ENCODE measurements at regions not wholly inside any gene's neighbourhood (a gene's known extent, or its start where the extent isn't known, plus 50 kb on each side); places are given as distances from the start of the nearest gene placed in this dataset.

- POLR2A ChIA-PET, result no interaction called here
- no peak overlapping the region for H3K27ac ChIP-seq (ENCODE audit: extremely low read depth, low read depth, low read length)
- no TSS peak for BruUV-seq (replicated peaks)
- H3K36me3 ChIP-seq (ENCODE audit: control insufficient read depth, insufficient read depth, low read length), result no peaks in the 10 kb centered on the region
- CTCF ChIA-PET (ENCODE audit: low intra/inter-chr PET ratio), result no interaction called here
- no peak for ATAC-seq
- H3K9me3 ChIP-seq (replicated peaks; ENCODE audit: control insufficient read depth, insufficient read depth, low read depth, low read length), result no peaks in the 10 kb centered on the region
- no peaks in the 10 kb centered on the region for H3K79me2 ChIP-seq (ENCODE audit: control insufficient read depth, insufficient read depth, low read length)
- no peaks in the 10 kb centered on the region for H3K27me3 ChIP-seq (ENCODE audit: control insufficient read depth in 2 of 2, insufficient read depth in 2 of 2, low read length in 2 of 2)
- H3K9ac ChIP-seq (ENCODE audit: insufficient read depth in 1 of 2, low read depth in 2 of 2, low read length in 2 of 2), result no peak overlapping the region
- FAIRE-seq, result no peak
- H3K4me2 ChIP-seq (ENCODE audit: insufficient read depth, low read length), result no peak overlapping the region
- H4K20me1 ChIP-seq (replicated peaks; ENCODE audit: control insufficient read depth, insufficient read depth, low read length), result no peaks in the 10 kb centered on the region
- H3K9me1 ChIP-seq (ENCODE audit: control insufficient read depth, insufficient read depth, low read length), result no peaks in the 10 kb centered on the region
- in situ Hi-C loops (cut with MboI) (no loop called here), intact Hi-C loops (cut with micrococcal nuclease) (no loop called here)
- no peak for TF ChIP-seq KAT2B (IDR thresholded peaks at IDR 0.05; ENCODE audit: low read depth, low read length)
- no peak for TF ChIP-seq ZNF57 (CRISPR knock-in tag; IDR thresholded peaks at IDR 0.05)
- no peak for TF ChIP-seq SMARCE1 (IDR thresholded peaks at IDR 0.05)
- TF ChIP-seq TAF1 (IDR thresholded peaks at IDR 0.05; ENCODE audit: control insufficient read depth, extremely low read depth, insufficient read depth, low read length, severe bottlenecking), result no peak
- TF ChIP-seq RAD21 (CRISPR knock-in tag; conservative IDR thresholded peaks at IDR 0.05 in 1 of 2, IDR thresholded peaks at IDR 0.05 in 1 of 2), result no peak
- TF ChIP-seq DACH1 (IDR thresholded peaks at IDR 0.05; ENCODE audit: partially characterized antibody), result no peak
- TF ChIP-seq KHSRP (IDR thresholded peaks at IDR 0.05), result no peak
- no peak for TF ChIP-seq ARHGAP35 (IDR thresholded peaks at IDR 0.05; ENCODE audit: partially characterized antibody)
- TF ChIP-seq ZNF121 (CRISPR knock-in tag; conservative IDR thresholded peaks at IDR 0.05), result no peak
- no peak for TF ChIP-seq SIRT6 (IDR thresholded peaks at IDR 0.05; ENCODE audit: low read depth, low read length)
- H2AFZ ChIP-seq (ENCODE audit: low read depth, low read length), result no peak overlapping the region
- H3K4me1 ChIP-seq (replicated peaks in 1 of 2; ENCODE audit: control insufficient read depth in 2 of 2, insufficient read depth in 2 of 2, low read length in 2 of 2), result no peaks in the 10 kb centered on the region
- H3K4me3 ChIP-seq, result no peak overlapping the region
- no peak for DNase-seq (ENCODE audit: extremely low read depth in 1 of 4, low spot score in 3 of 4)
- WGBS (ENCODE audit: insufficient coverage, low coverage, missing lambda C conversion rate), result 9% methylated on average over 3 of the region's 3 CpGs
Measured at GRCh38 chr5:121478636-121479035, 373.0 kb upstream of the FTMT start.

All from K562 (cell line).